ENCODE measurements at regions not wholly inside any gene's neighbourhood (a gene's known extent, or its start where the extent isn't known, plus 50 kb on each side); places are given as distances from the start of the nearest gene placed in this dataset.

GRCh38 chr20:22383156-22383555, 201.2 kb downstream of the FOXA2 start:
- Histone ChIP-seq H3K4me2 (ENCODE audit: insufficient read depth in 1 of 2, low read depth in 2 of 2, low read length in 2 of 2) (no peak overlapping the region), H3K27ac (ENCODE audit: low read depth, low read length) (no peak overlapping the region), H3K9ac (replicated peaks in 1 of 4; ENCODE audit: extremely low read depth in 1 of 4, low read depth in 3 of 4, low read length in 3 of 4) (no peak overlapping the region), H3K36me3 (ENCODE audit: control insufficient read depth in 2 of 4, insufficient read depth in 4 of 4, low read length in 3 of 4) (no peaks in the 10 kb centered on the region), H2BK20ac (ENCODE audit: low read length) (no peak overlapping the region), H3K79me2 (ENCODE audit: control insufficient read depth in 1 of 2, insufficient read depth in 2 of 2, low read length in 2 of 2) (no peaks in the 10 kb centered on the region), H2BK15ac (ENCODE audit: low read length) (no peak overlapping the region), H3K79me1 (ENCODE audit: low read depth, low read length) (no peaks in the 10 kb centered on the region), H2BK12ac (ENCODE audit: low read depth, low read length) (no peak overlapping the region), H3K23ac (ENCODE audit: insufficient read length) (no peak overlapping the region), H3K4ac (replicated peaks; ENCODE audit: insufficient read length, low read depth, low read length) (no peak overlapping the region), H3K23me2 (ENCODE audit: low read depth, low read length) (no peaks in the 10 kb centered on the region), H3K14ac (ENCODE audit: insufficient read length) (no peak overlapping the region), H3K4me3 (ENCODE audit: extremely low read depth in 1 of 4, insufficient read depth in 2 of 4, low read depth in 3 of 4, low read length in 4 of 4) (no peak overlapping the region), H4K20me1 (replicated peaks in 1 of 2; ENCODE audit: control insufficient read depth in 1 of 2, insufficient read depth in 2 of 2, low read length in 2 of 2) (no peaks in the 10 kb centered on the region), H2AFZ (ENCODE audit: low read length) (no peak overlapping the region), H3K56ac (replicated peaks; ENCODE audit: insufficient read length, low read depth, low read length) (no peak overlapping the region), H4K8ac (ENCODE audit: extremely low read depth, insufficient read depth, low read length) (no peak overlapping the region), H2AK5ac (ENCODE audit: low read depth, low read length) (no peak overlapping the region), H4K5ac (ENCODE audit: insufficient read length, low read depth, low read length) (no peak overlapping the region), H4K91ac (replicated peaks; ENCODE audit: insufficient read length, low read length) (no peak overlapping the region), H2BK120ac (replicated peaks; ENCODE audit: low read depth, low read length) (no peak overlapping the region), H3K18ac (ENCODE audit: extremely low read depth, low read length) (no peak overlapping the region), H2BK5ac (ENCODE audit: low read depth, low read length) (no peak overlapping the region), H3K9me3 (ENCODE audit: insufficient read depth in 2 of 2, low read depth in 1 of 2, low read length in 1 of 2) (no peaks in the 10 kb centered on the region), H3K4me1 (replicated peaks in 1 of 4; ENCODE audit: control insufficient read depth in 3 of 4, insufficient read depth in 4 of 4, low read length in 3 of 4) (no peaks in the 10 kb centered on the region), H3K27me3 (replicated peaks in 1 of 4; ENCODE audit: control insufficient read depth in 3 of 4, extremely low read depth in 1 of 4, insufficient read depth in 3 of 4, low read length in 3 of 4) (no peaks in the 10 kb centered on the region)
- 95% methylated on average over 4 of the region's 4 CpGs; no CpG with 5 or more reads in 1 of the 2 experiments for WGBS, 2 experiments (ENCODE audit: extremely low coverage in 1 of 2, insufficient coverage in 1 of 2, insufficient read length in 1 of 2, insufficient replicate concordance in 2 of 2, low coverage in 1 of 2, low lambda C conversion rate in 2 of 2, missing lambda C conversion rate in 1 of 2)
- ChIA-PET CTCF (ENCODE audit: partially characterized antibody) (interaction anchor here (1.3 to 1.8 kb wide), 4 partner anchors 44 to 302 kb away, joined by 3 to 5 read pairs (median 4); no protein-coding TSS in a partner anchor), POLR2A (ENCODE audit: partially characterized antibody) (no interaction called here)
- no peak for FAIRE-seq
- DNase-seq (ENCODE audit: low read depth in 1 of 2, low spot score in 2 of 2), result no peak
- TF ChIP-seq RBBP5 (IDR thresholded peaks at IDR 0.05; ENCODE audit: borderline replicate concordance, low read depth, low read length) (no peak), CBX8 (IDR thresholded peaks at IDR 0.05; ENCODE audit: borderline replicate concordance, low read depth, low read length) (no peak), EGR1 (IDR thresholded peaks at IDR 0.05; ENCODE audit: borderline replicate concordance, low read depth, low read length) (no peak), ASH2L (IDR thresholded peaks at IDR 0.05; ENCODE audit: low read length) (no peak), TEAD4 (IDR thresholded peaks at IDR 0.05; ENCODE audit: low read depth, low read length) (no peak), RNF2 (IDR thresholded peaks at IDR 0.05; ENCODE audit: borderline replicate concordance, low read depth, low read length, missing control alignments, poor library complexity, severe bottlenecking) (no peak), BCL11A (IDR thresholded peaks at IDR 0.05; ENCODE audit: low read depth in 2 of 2, low read length in 2 of 2) (no peak), SIRT6 (IDR thresholded peaks at IDR 0.05; ENCODE audit: low read length) (no peak), KDM1A (IDR thresholded peaks at IDR 0.05; ENCODE audit: borderline replicate concordance, low read length) (no peak), FOSL1 (IDR thresholded peaks at IDR 0.05; ENCODE audit: insufficient read depth, low read depth, low read length) (no peak), JUN (IDR thresholded peaks at IDR 0.05; ENCODE audit: low read depth, low read length) (no peak), PHF8 (conservative IDR thresholded peaks at IDR 0.05; ENCODE audit: low read depth, low read length) (no peak)
- TF ChIP-seq, protein P1, sequence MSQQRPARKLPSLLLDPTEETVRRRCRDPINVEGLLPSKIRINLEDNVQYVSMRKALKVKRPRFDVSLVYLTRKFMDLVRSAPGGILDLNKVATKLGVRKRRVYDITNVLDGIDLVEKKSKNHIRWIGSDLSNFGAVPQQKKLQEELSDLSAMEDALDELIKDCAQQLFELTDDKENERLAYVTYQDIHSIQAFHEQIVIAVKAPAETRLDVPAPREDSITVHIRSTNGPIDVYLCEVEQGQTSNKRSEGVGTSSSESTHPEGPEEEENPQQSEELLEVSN (IDR thresholded peaks at IDR 0.05), result no peak

Data from H1 (cell line).